HepG2 (cell line): ENCODE measurements at regions not wholly inside any gene's neighbourhood (a gene's known extent, or its start where the extent isn't known, plus 50 kb on each side); places are given as distances from the start of the nearest gene placed in this dataset.

Experiments used
- ATAC-seq: fragments of 200-7000 bp; cut with Tn5 transposase; 3 replicates; pipeline ENCODE4 v1.9.1; 2020; ENCODE audit warnings: mild to moderate bottlenecking, moderate library complexity
- BruUV-seq: library from RNA; stranded (reverse); fragments of 400-500 nt; replicated peaks from 2 replicates; lab custom pipeline; 2021; lab: Mats Ljungman, UMichigan
- CTCF ChIA-PET: fragments of 300-600 bp; formaldehyde crosslinking; extraction: SDS; loops from one replicate; lab custom pipeline; 2021; ENCODE audit warnings: low total read pairs, inconsistent platforms, low intra/inter-chr PET ratio; lab: Yijun Ruan, JAX
- POLR2A ChIA-PET: fragments of 350-600 bp; sonication (Branson Sonifier 250); formaldehyde crosslinking; loops from one replicate; lab custom pipeline; 2020; ENCODE audit warnings: antibody characterized with exemption, inconsistent platforms; lab: Yijun Ruan, JAX
- DNase-seq: peaks from one replicate; pipeline ENCODE4 v3.0.0-alpha.2; 2015; ENCODE audit warnings: low spot score
- FAIRE-seq: peaks from 3 replicates; lab custom pipeline; 2011; peaks lifted over from hg19 to GRCh38; lab: Jason Lieb, UNC
- H2AFZ ChIP-seq: one replicate; pipeline ENCODE4 v1.6.1; 2011; ENCODE audit warnings: low read length, inconsistent platforms
- H3K27ac ChIP-seq: fragments of 300-600 bp; 3 replicates; pipeline ENCODE4 v1.8.0; 2011; ENCODE audit warnings: mixed run types, mild to moderate bottlenecking, mixed read lengths, low read length, inconsistent platforms; ENCODE audit not compliant: insufficient read depth; ENCODE audit errors: extremely low read length
- H3K27me3 ChIP-seq, 2 experiments: fragments of 200-600 bp in 1 of 2; 2 replicates in 1 of 2; 3 replicates in 1 of 2; pipeline versions ENCODE4 v1.6.0 to v1.8.0; 2011; ENCODE audit warnings: low read length in 2 of 2, mild to moderate bottlenecking in 2 of 2, moderate library complexity in 2 of 2, inconsistent platforms in 1 of 2; ENCODE audit not compliant: insufficient read depth in 2 of 2, control insufficient read depth in 1 of 2
- H3K36me3 ChIP-seq, 2 experiments: fragments of 200-600 bp in 1 of 2; replicated peaks in 1 of 2; 2 replicates in 1 of 2; 3 replicates in 1 of 2; pipeline versions ENCODE4 v1.5.1 to v1.8.0; 2011; ENCODE audit warnings: low read length in 2 of 2, inconsistent platforms in 1 of 2; ENCODE audit not compliant: insufficient read depth in 2 of 2, control insufficient read depth in 1 of 2
- H3K4me1 ChIP-seq: 2 replicates; pipeline ENCODE4 v1.5.1; 2012; ENCODE audit warnings: low read length, inconsistent platforms; ENCODE audit not compliant: insufficient read depth
- H3K4me2 ChIP-seq: 2 replicates; pipeline ENCODE4 v1.6.0; 2011; ENCODE audit warnings: low read depth, low read length, inconsistent platforms
- H3K4me3 ChIP-seq, 3 experiments: fragments of 200-600 bp in 1 of 3; sonication (generic), shearing (Covaris generic) in 1 of 3; replicated peaks in 1 of 3; 2 replicates each; pipeline ENCODE4 v1.5.1; 2011 to 2016; ENCODE audit warnings: low read length in 3 of 3, inconsistent platforms in 2 of 3, low read depth in 2 of 3, mild to moderate bottlenecking in 2 of 3, control low read depth in 1 of 3, mixed read lengths in 1 of 3; ENCODE audit not compliant: insufficient read depth in 1 of 3
- H3K79me2 ChIP-seq: one replicate; pipeline ENCODE4 v1.6.1; 2011; ENCODE audit warnings: low read length, inconsistent platforms; ENCODE audit not compliant: insufficient read depth
- H3K9ac ChIP-seq: 2 replicates; pipeline ENCODE4 v1.6.0; 2011; ENCODE audit warnings: mild to moderate bottlenecking, low read depth, low read length, inconsistent platforms; ENCODE audit not compliant: insufficient read depth
- H3K9me3 ChIP-seq: 2 replicates; pipeline ENCODE4 v1.5.1; 2012; ENCODE audit warnings: mild to moderate bottlenecking, low read length
- H4K20me1 ChIP-seq: 2 replicates; pipeline ENCODE4 v1.6.0; 2011; ENCODE audit warnings: inconsistent platforms, mild to moderate bottlenecking, low read length, moderate library complexity; ENCODE audit not compliant: insufficient read depth
- ASH2L ChIP-seq: fragments of 300-600, 200-600 bp; sonication (generic); IDR thresholded peaks from 2 replicates; pipeline ENCODE4 v1.7.0; 2017; ENCODE audit warnings: low read depth, mild to moderate bottlenecking, moderate library complexity, mixed read lengths, low read length; ENCODE audit not compliant: insufficient read length
- HOXD1 ChIP-seq: sonication (generic); formaldehyde crosslinking; IDR thresholded peaks from 2 replicates; pipeline ENCODE4 v1.5.0; 2020; ENCODE audit warnings: missing genetic modification reagents
- KMT2A ChIP-seq: sonication (generic); formaldehyde crosslinking; IDR thresholded peaks from 2 replicates; pipeline ENCODE4 v1.4.0; 2020; ENCODE audit warnings: missing genetic modification reagents
- MAFG ChIP-seq: sonication (generic); formaldehyde crosslinking; IDR thresholded peaks from 2 replicates; pipeline ENCODE4 v1.5.1; 2020; ENCODE audit warnings: mild to moderate bottlenecking, missing genetic modification reagents
- MAZ ChIP-seq, 2 experiments: sonication (generic) in 1 of 2; formaldehyde crosslinking in 1 of 2; IDR thresholded peaks; 2 replicates each; pipeline versions ENCODE4 v1.5.0 to v1.6.1; 2012 to 2020; ENCODE audit warnings: low read depth in 2 of 2, mild to moderate bottlenecking in 2 of 2, borderline replicate concordance in 1 of 2, improper control_type of control experiment in 1 of 2, low read length in 1 of 2, missing genetic modification reagents in 1 of 2, moderate library complexity in 1 of 2
- MEIS2 ChIP-seq: sonication (generic); formaldehyde crosslinking; IDR thresholded peaks from 2 replicates; pipeline ENCODE4 v1.9.0; 2021; ENCODE audit warnings: mild to moderate bottlenecking, missing genetic modification reagents
- PCBP1 ChIP-seq: fragments of 200-400 bp; formaldehyde crosslinking; IDR thresholded peaks from 2 replicates; pipeline ENCODE4 v1.6.1; 2017; ENCODE audit warnings: mild to moderate bottlenecking, low read depth, low read length, borderline replicate concordance
- SP140L ChIP-seq: sonication (generic); formaldehyde crosslinking; IDR thresholded peaks from 2 replicates; pipeline ENCODE4 v1.4.0; 2020; ENCODE audit warnings: missing genetic modification reagents, borderline replicate concordance
- THAP7 ChIP-seq: sonication (generic); formaldehyde crosslinking; IDR thresholded peaks from 2 replicates; pipeline ENCODE4 v1.8.1; 2023; ENCODE audit warnings: mild to moderate bottlenecking, missing genetic modification reagents
- ZBTB49 ChIP-seq: sonication (generic); formaldehyde crosslinking; IDR thresholded peaks from 2 replicates; pipeline ENCODE4 v1.4.0; 2020; ENCODE audit warnings: missing genetic modification reagents, borderline replicate concordance
- ZGPAT ChIP-seq: IDR thresholded peaks from 2 replicates; pipeline ENCODE4 v1.6.1; 2016; ENCODE audit warnings: mild to moderate bottlenecking
- ZNF225 ChIP-seq: sonication (generic); formaldehyde crosslinking; IDR thresholded peaks from 2 replicates; pipeline ENCODE4 v1.4.0; 2020; ENCODE audit warnings: mild to moderate bottlenecking, missing genetic modification reagents
- ZNF235 ChIP-seq: sonication (generic); formaldehyde crosslinking; IDR thresholded peaks from 2 replicates; pipeline ENCODE4 v1.8.1; 2023; ENCODE audit warnings: mild to moderate bottlenecking, missing genetic modification reagents, borderline replicate concordance
- ZNF275 ChIP-seq: sonication (generic); formaldehyde crosslinking; IDR thresholded peaks from 2 replicates; pipeline ENCODE4 v1.8.0; 2022; ENCODE audit warnings: missing genetic modification reagents, mild to moderate bottlenecking, inconsistent platforms, borderline replicate concordance
- ZNF572 ChIP-seq: sonication (generic); formaldehyde crosslinking; IDR thresholded peaks from 2 replicates; pipeline ENCODE4 v1.5.1; 2020; ENCODE audit warnings: mild to moderate bottlenecking, missing genetic modification reagents
- ZNF691 ChIP-seq: sonication (generic); formaldehyde crosslinking; IDR thresholded peaks from 2 replicates; pipeline ENCODE4 v1.4.0; 2020; ENCODE audit warnings: missing genetic modification reagents, low read depth, mild to moderate bottlenecking, borderline replicate concordance
- ZNF883 ChIP-seq: sonication (generic); formaldehyde crosslinking; IDR thresholded peaks from 2 replicates; pipeline ENCODE4 v1.5.1; 2020; ENCODE audit warnings: mild to moderate bottlenecking, missing genetic modification reagents; ENCODE audit errors: not compliant biosample characterization
- WGBS: methylation state at CpG from one replicate; pipeline ENCODE4 v1.1.6; 2017; ENCODE audit warnings: low lambda C conversion rate; 5-methylcytosine and 5-hydroxymethylcytosine counted together
- in situ Hi-C: cut with HindIII; loops from 2 replicates; pipeline ENCODE4 v1.10.0; 2017; ENCODE audit warnings: low pct_unique_long_range_greater_than_20kb; ENCODE audit not compliant: extremely low pct_ligation_motif_present
- intact Hi-C: fragments of 100-400 bp; cut with micrococcal nuclease; formaldehyde crosslinking; loops from one replicate; pipeline ENCODE4 v1.10.0; 2022; ENCODE audit not compliant: unreplicated experiment

- no peak overlapping the region for H3K4me3 ChIP-seq
- H3K36me3 ChIP-seq = no peaks in the 10 kb centered on the region
- WGBS = 56% methylated on average over 5 of the region's 5 CpGs
- no peak overlapping the region for H3K4me2 ChIP-seq
- FAIRE-seq = no peak
- no peak overlapping the region for H2AFZ ChIP-seq
- H3K79me2 ChIP-seq = no peaks in the 10 kb centered on the region
- no TSS peak for BruUV-seq
- no peak for ATAC-seq
- ChIA-PET CTCF (no interaction called here), POLR2A (no interaction called here)
- no peaks in the 10 kb centered on the region for H3K4me1 ChIP-seq
- H3K9me3 ChIP-seq = peaks cover 30% of the 10 kb centered on the region
- in situ Hi-C loops = no loop called here
- no peaks in the 10 kb centered on the region for H3K27me3 ChIP-seq
- intact Hi-C loops = no loop called here
- H4K20me1 ChIP-seq = no peaks in the 10 kb centered on the region
- no peak overlapping the region for H3K9ac ChIP-seq
- DNase-seq = no peak
- H3K27ac ChIP-seq = no peak overlapping the region
- no peak for TF ChIP-seq HOXD1
- no peak for TF ChIP-seq ZNF235 (CRISPR knock-in tag)
- no peak for TF ChIP-seq ZBTB49 (CRISPR knock-in tag)
- no peak for TF ChIP-seq THAP7 (CRISPR knock-in tag)
- TF ChIP-seq SP140L (CRISPR knock-in tag) = no peak
- no peak for TF ChIP-seq ASH2L
- no peak for TF ChIP-seq PCBP1
- TF ChIP-seq ZGPAT (CRISPR knock-in tag) = no peak
- no peak for TF ChIP-seq ZNF275 (CRISPR knock-in tag)
- TF ChIP-seq MAZ (IDR thresholded peaks at IDR 0.05; ENCODE audit: borderline replicate concordance, low read depth, low read length) = no peak
- no peak for TF ChIP-seq MAZ (CRISPR knock-in tag; IDR thresholded peaks at IDR 0.05; ENCODE audit: low read depth)
- TF ChIP-seq ZNF225 = no peak
- no peak for TF ChIP-seq MAFG (CRISPR knock-in tag)
- TF ChIP-seq MEIS2 = no peak
- TF ChIP-seq ZNF572 = no peak
- no peak for TF ChIP-seq ZNF883 (CRISPR knock-in tag)
- no peak for TF ChIP-seq ZNF691 (CRISPR knock-in tag)
- no peak for TF ChIP-seq KMT2A (CRISPR knock-in tag)
Measured at GRCh38 chr7:41571573-41571972, 131.3 kb downstream of the INHBA start.
